Suprapubic skin (tissue), 4 donors: ENCODE measurements at regions not wholly inside any gene's neighbourhood (a gene's known extent, or its start where the extent isn't known, plus 50 kb on each side); places are given as distances from the start of the nearest gene placed in this dataset.

Experiments
- POLR2A ChIP-seq, 2 donors: fragments of 450-650 bp; IDR thresholded peaks; one replicate each; pipeline ENCODE4 v1.6.1; 2017; ENCODE audit warnings: antibody characterized with exemption in 2 of 2, mild to moderate bottlenecking in 2 of 2, moderate library complexity in 2 of 2
- POLR2AphosphoS5 ChIP-seq, 3 donors: sonication (generic); formaldehyde crosslinking; IDR thresholded peaks; one replicate each; pipeline ENCODE4 v1.6.1; 2017; ENCODE audit warnings: antibody characterized with exemption in 3 of 3

- TF ChIP-seq POLR2A (IDR thresholded peaks at IDR 0.05) = no peak
- TF ChIP-seq POLR2AphosphoS5 (IDR thresholded peaks at IDR 0.05) = no peak
Observed at GRCh38 chr10:130998642-130999041, 312.9 kb downstream of the TCERG1L start.
